Astrocyte (in vitro differentiated cells and primary cell): ENCODE measurements at regions not wholly inside any gene's neighbourhood (a gene's known extent, or its start where the extent isn't known, plus 50 kb on each side); places are given as distances from the start of the nearest gene placed in this dataset.

Source experiments
- DNase-seq: peaks from one replicate; pipeline ENCODE4 v3.0.0-alpha.2; 2010; ENCODE audit warnings: low read depth
- FAIRE-seq: peaks from 2 replicates; lab custom pipeline; 2011; peaks lifted over from hg19 to GRCh38; lab: Jason Lieb, UNC
- H2AFZ ChIP-seq: 2 replicates; pipeline ENCODE4 v1.6.0; 2012; ENCODE audit warnings: low read depth, low read length, inconsistent platforms
- H3K27ac ChIP-seq: 2 replicates; pipeline ENCODE4 v1.5.1; 2011; ENCODE audit warnings: low read depth, low read length, inconsistent platforms
- H3K27me3 ChIP-seq: 2 replicates; pipeline ENCODE4 v1.6.0; 2011; ENCODE audit warnings: low read length, inconsistent platforms; ENCODE audit not compliant: insufficient read depth
- H3K36me3 ChIP-seq: 2 replicates; pipeline ENCODE4 v1.5.1; 2011; ENCODE audit warnings: low read length, inconsistent platforms; ENCODE audit not compliant: insufficient read depth
- H3K4me1 ChIP-seq: 2 replicates; pipeline ENCODE4 v1.5.1; 2011; ENCODE audit warnings: low read length, inconsistent platforms; ENCODE audit not compliant: insufficient read depth
- H3K4me2 ChIP-seq: 2 replicates; pipeline ENCODE4 v1.6.0; 2012; ENCODE audit warnings: low read length, inconsistent platforms
- H3K4me3 ChIP-seq: 2 replicates; pipeline ENCODE4 v1.5.1; 2011; ENCODE audit warnings: low read depth, mild to moderate bottlenecking, low read length, inconsistent platforms; ENCODE audit not compliant: insufficient read depth
- H3K79me2 ChIP-seq: 2 replicates; pipeline ENCODE4 v1.6.0; 2012; ENCODE audit warnings: mild to moderate bottlenecking, low read length, inconsistent platforms; ENCODE audit not compliant: insufficient read depth
- H3K9ac ChIP-seq: 2 replicates; pipeline ENCODE4 v1.6.0; 2012; ENCODE audit warnings: mild to moderate bottlenecking, low read length, inconsistent platforms
- H3K9me3 ChIP-seq: 2 replicates; pipeline ENCODE4 v1.5.1; 2012; ENCODE audit warnings: low read depth, mild to moderate bottlenecking, low read length, inconsistent platforms; ENCODE audit not compliant: insufficient read depth
- H4K20me1 ChIP-seq: 2 replicates; pipeline ENCODE4 v1.6.0; 2012; ENCODE audit warnings: low read length, inconsistent platforms; ENCODE audit not compliant: insufficient read depth
- H3K27ac Mint-ChIP-seq: one replicate; pipeline ENCODE4 v1.8.0; 2021; ENCODE audit warnings: mild to moderate bottlenecking, mixed read lengths; ENCODE audit not compliant: unreplicated experiment
- H3K27me3 Mint-ChIP-seq: one replicate; pipeline ENCODE4 v1.8.0; 2021; ENCODE audit warnings: low read depth, mixed read lengths; ENCODE audit not compliant: unreplicated experiment
- H3K36me3 Mint-ChIP-seq: one replicate; pipeline ENCODE4 v1.8.0; 2021; ENCODE audit warnings: low read depth, mixed read lengths; ENCODE audit not compliant: unreplicated experiment
- H3K4me1 Mint-ChIP-seq: one replicate; pipeline ENCODE4 v1.8.0; 2021; ENCODE audit warnings: low read depth, mixed read lengths; ENCODE audit not compliant: unreplicated experiment
- H3K4me3 Mint-ChIP-seq: one replicate; pipeline ENCODE4 v1.8.0; 2021; ENCODE audit warnings: mild to moderate bottlenecking, moderate library complexity, mixed read lengths; ENCODE audit not compliant: unreplicated experiment
- H3K9me3 Mint-ChIP-seq: one replicate; pipeline ENCODE4 v1.8.0; 2021; ENCODE audit warnings: mild to moderate bottlenecking, mixed read lengths; ENCODE audit not compliant: unreplicated experiment
- CTCF ChIP-seq: IDR thresholded peaks from 2 replicates; pipeline ENCODE4 v1.5.1; 2011; ENCODE audit warnings: low read depth, mild to moderate bottlenecking, inconsistent platforms, low read length, moderate library complexity; ENCODE audit not compliant: insufficient read depth
- EZH2 ChIP-seq: IDR thresholded peaks from 2 replicates; pipeline ENCODE4 v1.6.1; 2012; ENCODE audit warnings: mild to moderate bottlenecking, low read length, inconsistent platforms; ENCODE audit not compliant: insufficient read depth

- Mint-ChIP-seq H3K27me3 (no peaks in the 10 kb centered on the region), H3K36me3 (peaks cover 2% of the 10 kb centered on the region), H3K9me3 (peaks cover 7% of the 10 kb centered on the region), H3K27ac (no peak overlapping the region), H3K4me3 (no peak overlapping the region), H3K4me1 (peaks cover 6% of the 10 kb centered on the region)
- Histone ChIP-seq H3K4me2 (no peak overlapping the region), H4K20me1 (no peaks in the 10 kb centered on the region), H3K9me3 (no peaks in the 10 kb centered on the region), H3K36me3 (no peaks in the 10 kb centered on the region), H3K4me1 (no peaks in the 10 kb centered on the region), H3K4me3 (no peak overlapping the region), H3K27me3 (no peaks in the 10 kb centered on the region), H2AFZ (no peak overlapping the region), H3K9ac (no peak overlapping the region), H3K27ac (no peak overlapping the region), H3K79me2 (no peaks in the 10 kb centered on the region)
- DNase-seq (no peak), FAIRE-seq (no peak)
- no peak for TF ChIP-seq CTCF
- no peak for TF ChIP-seq EZH2
Measured at GRCh38 chr5:166767858-166768257, 1523.6 kb upstream of the WWC1 start.

GRCh38 chr5:166768536-166768935 is 1522.9 kb upstream of the WWC1 start:
- no peak overlapping the region for H3K4me3 ChIP-seq

More at GRCh38 chr5:166768536-166768935, 1522.9 kb upstream of the WWC1 start:
- Histone ChIP-seq H3K36me3 (no peaks in the 10 kb centered on the region), H3K4me1 (no peaks in the 10 kb centered on the region), H3K9me3 (no peaks in the 10 kb centered on the region), H3K27ac (no peak overlapping the region), H3K9ac (no peak overlapping the region), H3K27me3 (no peaks in the 10 kb centered on the region), H3K4me2 (no peak overlapping the region), H2AFZ (no peak overlapping the region), H3K79me2 (no peaks in the 10 kb centered on the region), H4K20me1 (no peaks in the 10 kb centered on the region)
- H3K4me3 Mint-ChIP-seq, result no peak overlapping the region
- FAIRE-seq, result no peak
- peaks cover 13% of the 10 kb centered on the region for H3K4me1 Mint-ChIP-seq
- H3K27ac Mint-ChIP-seq, result no peak overlapping the region
- no peak for DNase-seq
- TF ChIP-seq CTCF (no peak), EZH2 (no peak)
- no peaks in the 10 kb centered on the region for H3K27me3 Mint-ChIP-seq
- H3K36me3 Mint-ChIP-seq, result peaks cover 2% of the 10 kb centered on the region
- peaks cover 7% of the 10 kb centered on the region for H3K9me3 Mint-ChIP-seq
